CD4-positive, alpha-beta T cell (primary cell): ENCODE measurements at regions not wholly inside any gene's neighbourhood (a gene's known extent, or its start where the extent isn't known, plus 50 kb on each side); places are given as distances from the start of the nearest gene placed in this dataset.

ENCODE experiments used
- ATAC-seq: fragments of 200-7000 bp; cut with Tn5 transposase; one replicate; pipeline ENCODE4 v1.10.0; 2022; ENCODE audit warnings: mild to moderate bottlenecking; ENCODE audit not compliant: poor library complexity
- CTCF ChIA-PET: fragments of 350-600 bp; sonication (Branson Sonifier 250); formaldehyde crosslinking; loops from one replicate; lab custom pipeline; 2021; ENCODE audit warnings: antibody characterized with exemption, inconsistent platforms; lab: Charles Lee
- POLR2A ChIA-PET: fragments of 350-600 bp; sonication (Branson Sonifier 250); formaldehyde crosslinking; loops from one replicate; lab custom pipeline; 2021; ENCODE audit warnings: antibody characterized with exemption, inconsistent platforms; lab: Charles Lee
- DNase-seq, 14 experiments: peaks; one replicate each; pipeline ENCODE4 v3.0.0-alpha.2; 2013 to 2020; ENCODE audit warnings: mixed read lengths in 2 of 14
- H3K27ac ChIP-seq, 2 donors: one replicate each; pipeline versions ENCODE4 v1.5.1 to v1.7.0; 2013; ENCODE audit warnings: low read length in 2 of 2, low read depth in 1 of 2, mild to moderate bottlenecking in 1 of 2
- H3K27me3 ChIP-seq, 2 experiments: 1 replicate in 1 of 2; 2 replicates in 1 of 2; pipeline versions ENCODE4 v1.6.1 to v1.7.0; 2013; ENCODE audit warnings: low read length in 2 of 2, control low read depth in 1 of 2, mild to moderate bottlenecking in 1 of 2, moderate library complexity in 1 of 2; ENCODE audit not compliant: insufficient read depth in 2 of 2, control insufficient read depth in 1 of 2
- H3K36me3 ChIP-seq: one replicate; pipeline ENCODE4 v1.6.1; 2013; ENCODE audit warnings: low read length, control low read depth; ENCODE audit not compliant: insufficient read depth
- H3K4me1 ChIP-seq: one replicate; pipeline ENCODE4 v1.6.1; 2013; ENCODE audit warnings: low read length, control low read depth; ENCODE audit not compliant: insufficient read depth
- H3K4me3 ChIP-seq: one replicate; pipeline ENCODE4 v1.5.1; 2013; ENCODE audit warnings: mild to moderate bottlenecking, low read length, moderate library complexity
- H3K9me3 ChIP-seq, 2 experiments: 1 replicate in 1 of 2; 2 replicates in 1 of 2; pipeline versions ENCODE4 v1.6.1 to v1.7.0; 2013; ENCODE audit warnings: low read length in 2 of 2, mild to moderate bottlenecking in 2 of 2, control low read depth in 1 of 2, moderate library complexity in 1 of 2; ENCODE audit not compliant: control insufficient read depth in 1 of 2, insufficient read depth in 1 of 2
- H3K27ac Mint-ChIP-seq: one replicate; pipeline ENCODE4 v1.8.0; 2020; ENCODE audit warnings: mixed read lengths
- H3K27me3 Mint-ChIP-seq: one replicate; pipeline ENCODE4 v1.8.0; 2021; ENCODE audit warnings: mixed read lengths
- H3K36me3 Mint-ChIP-seq: one replicate; pipeline ENCODE4 v1.8.0; 2021; ENCODE audit warnings: low read depth, mixed read lengths
- H3K4me1 Mint-ChIP-seq: one replicate; pipeline ENCODE4 v1.8.0; 2021; ENCODE audit warnings: low read depth, mixed read lengths
- H3K4me3 Mint-ChIP-seq: one replicate; pipeline ENCODE4 v1.8.0; 2020; ENCODE audit warnings: mild to moderate bottlenecking, mixed read lengths
- H3K9me3 Mint-ChIP-seq: one replicate; pipeline ENCODE4 v1.8.0; 2020; ENCODE audit warnings: mixed read lengths
- CTCF ChIP-seq: fragments of 200-600 bp; IDR thresholded peaks from one replicate; pipeline ENCODE4 v1.8.0; 2022; ENCODE audit warnings: antibody characterized with exemption, mild to moderate bottlenecking
- intact Hi-C, 2 experiments: fragments of 100-400 bp; cut with DNase I in 1 of 2; cut with micrococcal nuclease in 1 of 2; formaldehyde crosslinking; loops; one replicate each; pipeline versions ENCODE4 v1.15.1 to v1.9.0; 2023 to 2025; cut with DNase I, micrococcal nuclease

GRCh38 chr19:31612873-31613272 is 263.6 kb upstream of the TSHZ3 start:
- ChIA-PET CTCF (no interaction called here), POLR2A (no interaction called here)
- DNase-seq = no peak
- Histone ChIP-seq H3K27ac (no peak overlapping the region), H3K36me3 (no peaks in the 10 kb centered on the region), H3K27me3 (no peaks in the 10 kb centered on the region), H3K9me3 (peaks cover 0 to 4% of the 10 kb centered on the region in 2 experiments), H3K4me3 (no peak overlapping the region), H3K4me1 (no peaks in the 10 kb centered on the region)
- no peak for ATAC-seq
- no peaks in the 10 kb centered on the region for H3K36me3 Mint-ChIP-seq
- no peaks in the 10 kb centered on the region for H3K4me1 Mint-ChIP-seq
- no peak overlapping the region for H3K27ac Mint-ChIP-seq
- H3K9me3 Mint-ChIP-seq = peaks cover 2% of the 10 kb centered on the region
- no peak overlapping the region for H3K4me3 Mint-ChIP-seq
- no peak for TF ChIP-seq CTCF
- H3K27me3 Mint-ChIP-seq = peaks cover 11% of the 10 kb centered on the region
- intact Hi-C loops = no loop called here

- no peak overlapping the region for H3K4me3 ChIP-seq
- H3K4me1 ChIP-seq = no peaks in the 10 kb centered on the region
- POLR2A ChIA-PET = no interaction called here
- TF ChIP-seq CTCF = no peak
- H3K27me3 ChIP-seq = no peaks in the 10 kb centered on the region
- no peaks in the 10 kb centered on the region for H3K4me1 Mint-ChIP-seq
- H3K9me3 ChIP-seq = peaks cover 0 to 4% of the 10 kb centered on the region in 2 experiments
- CTCF ChIA-PET = no interaction called here
- intact Hi-C loops = no loop called here
- H3K27me3 Mint-ChIP-seq = peaks cover 11% of the 10 kb centered on the region
- H3K9me3 Mint-ChIP-seq = peaks cover 2% of the 10 kb centered on the region
- no peak overlapping the region for H3K27ac ChIP-seq
- no peak overlapping the region for H3K4me3 Mint-ChIP-seq
- no peaks in the 10 kb centered on the region for H3K36me3 Mint-ChIP-seq
- DNase-seq = no peak
- H3K27ac Mint-ChIP-seq = no peak overlapping the region
- ATAC-seq = no peak
- no peaks in the 10 kb centered on the region for H3K36me3 ChIP-seq
These were observed 264.5 kb upstream of the TSHZ3 start for GRCh38 chr19:31613683-31614219.

GRCh38 chr19:31616031-31616430 is 266.8 kb upstream of the TSHZ3 start:
- H3K4me3 Mint-ChIP-seq = no peak overlapping the region

More at GRCh38 chr19:31616031-31616430, 266.8 kb upstream of the TSHZ3 start:
- ChIA-PET POLR2A (no interaction called here), CTCF (no interaction called here)
- Histone ChIP-seq H3K36me3 (no peaks in the 10 kb centered on the region), H3K4me3 (no peak overlapping the region), H3K27me3 (no peaks in the 10 kb centered on the region), H3K27ac (no peak overlapping the region), H3K4me1 (no peaks in the 10 kb centered on the region), H3K9me3 (peaks cover 0 to 4% of the 10 kb centered on the region in 2 experiments)
- no peak for TF ChIP-seq CTCF
- intact Hi-C loops = no loop called here
- DNase-seq (no peak), ATAC-seq (no peak)
- peaks cover 2% of the 10 kb centered on the region for H3K9me3 Mint-ChIP-seq
- no peaks in the 10 kb centered on the region for H3K36me3 Mint-ChIP-seq
- H3K4me1 Mint-ChIP-seq = no peaks in the 10 kb centered on the region
- peaks cover 7% of the 10 kb centered on the region for H3K27me3 Mint-ChIP-seq
- no peak overlapping the region for H3K27ac Mint-ChIP-seq
